Vagina (tissue), 2 donors: ENCODE measurements at regions not wholly inside any gene's neighbourhood (a gene's known extent, or its start where the extent isn't known, plus 50 kb on each side); places are given as distances from the start of the nearest gene placed in this dataset.

Experiments used
- POLR2A ChIP-seq, 2 donors: fragments of 450-650 bp; IDR thresholded peaks; one replicate each; pipeline ENCODE4 v1.6.1; 2017; ENCODE audit warnings: antibody characterized with exemption in 2 of 2, mild to moderate bottlenecking in 2 of 2, moderate library complexity in 2 of 2
- POLR2AphosphoS5 ChIP-seq, 2 donors: sonication (generic); formaldehyde crosslinking; IDR thresholded peaks; one replicate each; pipeline ENCODE4 v1.9.0; 2017; ENCODE audit warnings: antibody characterized with exemption in 2 of 2, mild to moderate bottlenecking in 2 of 2, low read depth in 1 of 2; ENCODE audit not compliant: insufficient read depth in 1 of 2
- TF ChIP-seq, protein P1 (sequence below), 3 experiments: fragments of 450-650 bp in 2 of 3; fragments of 200-600 bp in 1 of 3; sonication (generic) in 1 of 3; IDR thresholded peaks; one replicate each; pipeline ENCODE4 v1.5.1; 2017 to 2019; ENCODE audit warnings: antibody characterized with exemption in 3 of 3, mild to moderate bottlenecking in 2 of 3, moderate library complexity in 2 of 3

DNA sequence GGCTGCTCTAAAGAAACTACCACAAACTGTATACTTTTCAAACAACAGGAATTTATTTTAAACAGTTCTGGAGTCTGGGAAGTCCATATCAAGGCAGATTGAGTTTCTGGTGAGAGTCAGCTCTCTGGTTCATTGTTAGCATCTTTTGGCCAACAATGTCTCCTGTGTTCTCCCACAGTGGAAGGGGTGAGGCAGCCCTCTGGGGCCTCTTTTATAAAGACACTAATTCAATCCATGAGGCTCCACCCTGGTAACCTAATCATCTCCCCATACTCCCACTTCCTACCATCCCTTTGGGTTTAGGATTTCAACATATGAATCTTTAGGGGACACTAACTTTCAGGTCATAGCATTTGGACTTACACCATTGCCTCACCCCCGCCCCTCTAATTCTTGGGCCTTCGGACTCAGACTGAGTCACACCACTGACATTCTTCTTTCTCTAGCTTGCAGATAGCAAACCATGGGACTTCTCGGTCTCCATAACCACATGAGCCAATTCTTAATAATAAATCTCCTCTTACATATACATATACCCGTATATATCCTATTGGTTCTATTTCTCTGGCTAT lies 64.3 kb upstream of the ANTXRL start:
- TF ChIP-seq POLR2AphosphoS5 (IDR thresholded peaks at IDR 0.05; ENCODE audit: insufficient read depth in 1 of 2, low read depth in 1 of 2) (no peak), POLR2A (IDR thresholded peaks at IDR 0.05) (no peak)
- TF ChIP-seq, protein P1, sequence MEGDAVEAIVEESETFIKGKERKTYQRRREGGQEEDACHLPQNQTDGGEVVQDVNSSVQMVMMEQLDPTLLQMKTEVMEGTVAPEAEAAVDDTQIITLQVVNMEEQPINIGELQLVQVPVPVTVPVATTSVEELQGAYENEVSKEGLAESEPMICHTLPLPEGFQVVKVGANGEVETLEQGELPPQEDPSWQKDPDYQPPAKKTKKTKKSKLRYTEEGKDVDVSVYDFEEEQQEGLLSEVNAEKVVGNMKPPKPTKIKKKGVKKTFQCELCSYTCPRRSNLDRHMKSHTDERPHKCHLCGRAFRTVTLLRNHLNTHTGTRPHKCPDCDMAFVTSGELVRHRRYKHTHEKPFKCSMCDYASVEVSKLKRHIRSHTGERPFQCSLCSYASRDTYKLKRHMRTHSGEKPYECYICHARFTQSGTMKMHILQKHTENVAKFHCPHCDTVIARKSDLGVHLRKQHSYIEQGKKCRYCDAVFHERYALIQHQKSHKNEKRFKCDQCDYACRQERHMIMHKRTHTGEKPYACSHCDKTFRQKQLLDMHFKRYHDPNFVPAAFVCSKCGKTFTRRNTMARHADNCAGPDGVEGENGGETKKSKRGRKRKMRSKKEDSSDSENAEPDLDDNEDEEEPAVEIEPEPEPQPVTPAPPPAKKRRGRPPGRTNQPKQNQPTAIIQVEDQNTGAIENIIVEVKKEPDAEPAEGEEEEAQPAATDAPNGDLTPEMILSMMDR (IDR thresholded peaks at IDR 0.05): no peak
